Occipital lobe (tissue), 1 donor: ENCODE measurements at regions not wholly inside any gene's neighbourhood (a gene's known extent, or its start where the extent isn't known, plus 50 kb on each side); places are given as distances from the start of the nearest gene placed in this dataset.
"Not testable (repeated sequence)": the region's sequence is repeated elsewhere in the genome, so short reads cannot be mapped to it uniquely, and the experiment has no call there.

Source experiments
- DNase-seq: peaks from one replicate; lab custom pipeline; 2025; lab: John Stamatoyannopoulos, UW

- no peak for DNase-seq
Observed at GRCh38 chr22:34814260-34815025, 251.5 kb upstream of the ISX start.

GRCh38 chr22:34829485-34829884 lies 236.5 kb upstream of the ISX start:
- DNase-seq: no peak

DNA sequence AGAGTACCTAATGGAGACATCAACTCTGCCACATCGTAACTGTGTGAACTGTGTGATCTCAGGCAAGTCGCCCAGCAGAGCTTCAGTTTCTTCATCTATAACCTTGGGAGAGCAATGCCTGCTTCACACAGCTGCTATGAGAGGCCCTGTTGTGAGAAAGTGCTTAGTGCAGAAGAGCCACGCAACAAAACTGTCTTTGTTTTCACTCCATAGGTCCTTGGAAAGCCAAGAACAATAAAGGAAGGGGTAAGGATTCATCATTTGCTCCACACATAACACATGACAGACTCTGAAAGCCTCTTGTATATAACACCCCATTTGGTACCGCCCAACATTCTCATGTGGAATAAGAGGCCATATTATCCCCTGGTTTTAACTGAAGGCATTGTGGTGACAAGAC lies 231.9 kb upstream of the ISX start:
- no peak for DNase-seq

- not testable (repeated sequence) for DNase-seq
Observed at GRCh38 chr22:34834541-34834940, 231.4 kb upstream of the ISX start.

DNA sequence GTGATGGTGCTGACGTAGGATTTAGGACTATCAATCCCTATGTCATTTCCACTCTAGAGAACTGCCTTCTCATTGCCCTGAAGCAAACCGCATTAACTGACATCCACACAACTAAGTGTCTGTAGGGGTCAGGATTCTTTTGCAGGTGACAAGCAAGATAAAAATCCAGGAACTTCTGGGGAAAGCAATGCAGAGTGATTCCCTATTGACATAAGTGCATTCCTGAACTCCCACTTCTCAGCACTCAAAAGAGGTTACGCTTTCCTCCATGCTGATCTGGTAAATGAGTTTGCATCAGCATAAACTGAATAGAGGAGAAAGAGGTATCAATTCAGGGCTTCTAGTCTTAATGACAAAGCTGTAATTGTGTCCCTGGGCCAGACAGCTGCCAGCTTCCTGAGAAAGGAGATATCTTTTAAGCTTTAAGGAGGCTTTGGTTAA lies 224.6 kb upstream of the ISX start:
- DNase-seq: no peak

GRCh38 chr22:34841911-34842310 lies 224.0 kb upstream of the ISX start:
- no peak for DNase-seq

- no peak for DNase-seq
Observed at GRCh38 chr22:34842630-34843029, 223.3 kb upstream of the ISX start.

- not testable (repeated sequence) for DNase-seq
Observed at GRCh38 chr22:34843743-34844142, 222.2 kb upstream of the ISX start.

DNA sequence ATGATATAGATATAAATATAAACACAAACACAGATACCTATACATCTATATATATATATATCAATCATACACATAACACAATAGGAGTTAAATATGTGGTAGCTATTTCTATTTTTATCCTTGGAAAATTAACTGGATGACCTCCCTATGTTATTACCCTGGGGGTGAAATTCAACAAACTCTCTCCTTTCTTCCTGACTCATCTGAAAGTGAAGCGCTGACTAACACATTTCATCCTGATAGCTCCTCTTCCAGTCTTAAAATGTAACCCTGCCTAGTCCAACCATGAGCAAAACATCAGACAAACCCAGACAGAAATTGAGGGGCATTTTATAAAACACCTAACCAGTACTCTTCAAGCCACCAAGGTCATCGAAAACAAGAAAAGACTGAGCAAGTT lies 220.6 kb upstream of the ISX start:
- no peak for DNase-seq

- no peak for DNase-seq
Observed at GRCh38 chr22:34847072-34847471, 218.9 kb upstream of the ISX start.

DNA sequence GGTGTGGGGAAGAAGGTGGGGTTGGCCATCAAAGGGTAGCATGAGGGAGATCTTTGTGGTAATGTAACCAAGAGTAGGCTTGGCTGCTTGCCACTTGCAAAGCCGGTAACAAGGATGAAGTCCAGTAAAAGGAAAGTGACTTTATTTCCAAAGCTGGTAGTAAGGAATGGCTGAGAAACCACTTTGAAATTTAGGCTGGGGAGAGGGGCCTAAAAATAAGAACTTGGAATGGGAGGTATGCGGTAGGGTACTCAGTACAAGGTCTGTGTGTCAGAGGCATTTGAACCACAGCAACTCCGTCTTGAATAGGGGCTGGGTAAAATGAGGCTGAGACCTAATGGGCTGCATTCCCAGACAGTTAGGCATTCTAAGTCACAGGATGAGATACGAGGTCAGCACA lies 216.0 kb upstream of the ISX start:
- no peak for DNase-seq

DNA sequence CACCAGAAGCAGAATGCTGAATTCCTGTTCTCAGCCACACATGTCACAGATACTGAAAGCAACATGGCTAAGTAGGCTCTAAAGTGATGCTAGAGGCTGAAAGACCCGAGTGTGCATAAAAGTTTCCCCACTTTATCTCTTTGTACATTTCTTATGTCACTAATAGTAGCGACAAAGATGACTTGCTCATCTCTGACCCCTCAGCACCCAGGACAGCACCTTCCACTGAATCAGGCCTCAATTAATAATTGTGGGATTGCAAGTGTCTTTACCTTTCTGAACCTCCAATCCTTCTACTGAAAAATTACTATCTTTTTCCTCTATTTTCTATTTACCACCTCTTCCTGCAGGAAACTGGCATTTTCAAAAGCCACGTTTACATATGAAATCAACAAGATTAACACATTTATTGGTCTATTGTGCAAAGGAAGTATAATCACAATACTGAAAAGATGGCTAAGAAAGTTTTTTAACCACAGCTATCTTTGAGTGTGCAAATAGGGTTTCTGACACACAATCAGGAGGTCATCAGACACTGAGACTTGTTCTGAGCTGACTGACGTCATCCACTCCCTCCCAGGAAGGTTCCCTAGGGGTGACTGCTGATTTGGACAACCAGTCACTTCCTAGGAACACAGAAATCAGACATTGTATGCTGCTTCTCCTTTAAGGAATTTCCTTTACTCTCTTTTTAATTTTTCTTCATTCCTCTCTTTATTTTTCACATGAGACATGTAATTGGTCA lies 213.9 kb upstream of the ISX start:
- DNase-seq: no peak

DNA sequence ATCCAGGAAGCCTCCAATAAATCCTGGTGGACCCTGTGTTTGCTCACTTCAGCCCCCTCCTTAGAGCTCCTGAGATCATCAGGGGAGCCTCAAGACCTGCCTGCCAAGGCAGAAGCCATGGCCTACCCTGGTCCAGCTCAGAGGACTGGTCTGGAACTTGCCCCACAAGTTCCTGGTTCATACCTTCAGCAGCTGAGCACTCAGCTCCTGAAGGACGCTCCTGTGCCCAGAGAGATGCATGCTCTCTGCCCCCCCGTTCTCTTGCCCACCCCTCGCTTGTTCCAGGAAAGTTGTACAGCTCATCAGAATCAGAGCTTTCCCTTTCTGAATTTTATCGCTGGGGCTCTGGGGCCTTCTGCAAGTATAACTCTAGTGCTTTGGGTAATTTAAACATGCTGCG lies 210.5 kb upstream of the ISX start:
- DNase-seq: no peak

DNA sequence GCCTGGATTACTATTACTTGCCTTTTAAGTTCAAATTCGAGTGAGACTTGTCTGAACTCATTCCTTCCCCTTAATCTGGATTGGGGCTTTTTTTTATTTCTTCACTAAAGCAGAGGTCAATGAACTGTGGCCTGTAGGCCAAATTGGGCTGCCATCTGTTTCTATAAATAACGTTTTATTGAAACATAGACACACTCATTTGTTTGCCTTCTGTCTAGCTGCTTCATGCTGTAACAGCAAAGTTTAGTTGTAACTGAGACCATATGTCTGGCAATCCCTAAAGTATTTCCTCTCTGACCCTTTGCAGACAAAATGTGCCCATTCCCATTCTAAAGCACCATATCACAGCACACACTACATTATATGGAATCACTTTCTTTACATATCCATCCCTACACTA lies 207.9 kb upstream of the ISX start:
- DNase-seq: no peak

- DNase-seq: no peak
Observed at GRCh38 chr22:34861787-34862186, 204.2 kb upstream of the ISX start.

GRCh38 chr22:34866081-34866480 lies 199.9 kb upstream of the ISX start:
- DNase-seq: no peak

DNA sequence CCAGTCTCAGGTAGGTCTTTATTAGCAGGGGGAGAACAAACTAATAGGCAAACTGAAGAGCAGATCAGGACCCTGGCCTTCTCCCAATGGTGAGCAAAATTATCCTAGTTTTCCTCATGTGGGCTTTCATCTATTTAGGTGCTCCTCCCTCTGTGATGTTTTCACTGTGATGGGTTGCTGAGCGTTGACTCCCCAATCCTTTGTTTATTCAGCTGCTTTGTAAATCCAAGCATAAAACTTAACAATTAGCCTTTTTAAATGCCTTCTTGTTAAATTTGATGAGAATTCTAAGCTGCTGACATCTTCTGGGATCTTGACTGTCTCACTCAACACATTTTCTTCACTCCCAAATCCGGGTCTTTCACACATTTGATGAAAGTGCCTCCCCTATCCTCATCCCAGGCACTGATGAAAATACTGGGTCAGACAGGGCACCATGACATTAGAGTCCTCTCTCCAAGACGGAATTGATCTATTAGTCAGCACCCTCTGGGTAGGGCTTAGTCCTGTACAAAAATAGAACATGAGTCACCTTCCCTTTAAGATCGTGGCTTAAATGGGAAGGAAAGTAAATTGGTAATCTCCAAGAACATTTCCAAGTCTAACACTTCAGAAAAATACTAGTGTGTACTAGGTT lies 199.3 kb upstream of the ISX start:
- no peak for DNase-seq

DNA sequence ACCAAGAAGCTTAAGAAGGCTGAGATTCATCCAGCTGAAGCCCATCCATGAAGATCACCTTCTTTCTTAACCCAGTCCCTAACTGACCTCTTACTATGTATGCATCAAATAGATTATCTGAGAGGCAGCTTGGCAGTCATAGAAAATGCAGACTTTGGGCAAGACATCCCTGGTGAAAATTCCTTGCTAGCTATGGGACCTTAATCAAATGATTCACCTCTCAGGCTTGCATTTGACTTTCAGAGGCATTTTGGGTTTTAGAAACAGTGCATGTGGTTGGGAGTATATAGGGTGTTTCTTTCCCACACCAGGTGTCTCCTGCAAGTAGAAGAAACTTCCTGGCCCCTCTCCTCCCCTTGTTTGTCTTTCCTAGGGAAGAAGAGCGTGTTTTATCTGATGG lies 188.5 kb upstream of the ISX start:
- no peak for DNase-seq

- no peak for DNase-seq
Observed at GRCh38 chr22:34878171-34878570, 187.8 kb upstream of the ISX start.

DNA sequence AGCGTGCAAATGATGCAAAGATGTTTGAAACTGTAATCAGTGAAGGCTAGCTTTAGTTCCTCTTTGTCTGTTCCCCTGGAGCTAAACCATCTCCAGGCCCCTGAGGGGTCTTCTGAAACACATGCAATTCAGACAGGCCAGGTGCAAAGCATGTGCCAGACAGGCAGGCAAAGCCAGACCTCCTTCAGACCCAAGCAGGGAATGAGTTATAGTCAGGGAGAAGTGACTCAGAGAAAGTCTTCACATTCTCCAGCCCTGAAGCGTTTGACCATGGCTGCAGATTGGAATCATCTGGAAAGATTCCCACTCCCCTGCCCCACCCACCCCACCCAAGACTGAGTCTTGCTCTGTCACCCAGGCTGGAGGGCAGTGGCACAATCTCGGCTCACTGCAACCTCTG lies 187.0 kb upstream of the ISX start:
- no peak for DNase-seq

DNA sequence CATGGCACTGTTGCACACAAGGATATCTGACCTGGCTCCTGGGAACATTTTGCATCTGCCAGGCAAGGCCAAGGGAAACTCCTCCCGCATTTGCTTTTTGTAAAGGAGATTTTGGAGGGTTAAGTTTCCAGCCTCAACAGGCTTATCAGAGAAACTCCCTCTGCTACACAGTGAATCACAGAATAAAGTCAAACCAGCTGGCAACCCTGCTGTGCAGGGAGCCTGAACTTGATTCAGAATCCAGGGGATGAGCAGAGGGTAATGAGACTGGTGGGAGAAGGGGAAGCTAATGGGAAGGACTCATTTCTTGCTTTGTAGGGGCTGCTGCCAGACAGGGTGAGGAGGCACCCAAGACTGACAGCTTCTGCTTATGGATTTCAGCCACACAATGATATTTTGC lies 185.3 kb upstream of the ISX start:
- no peak for DNase-seq

GRCh38 chr22:34881453-34881852 lies 184.5 kb upstream of the ISX start:
- no peak for DNase-seq

- no peak for DNase-seq
Observed at GRCh38 chr22:34885852-34886251, 180.1 kb upstream of the ISX start.
